Activated CD8-positive, alpha-beta memory T cell treated with anti-CD3 and anti-CD28 coated beads, Interleukin-2, amount 10 ng/mL, durations not matched to agents 7 days and 5 days (primary cell): ENCODE measurements at regions not wholly inside any gene's neighbourhood (a gene's known extent, or its start where the extent isn't known, plus 50 kb on each side); places are given as distances from the start of the nearest gene placed in this dataset.
"Not testable (repeated sequence)": the region's sequence is repeated elsewhere in the genome, so short reads cannot be mapped to it uniquely, and the experiment has no call there.

Experiments used
- ATAC-seq: fragments of 150-1000 bp; cut with Tn5 transposase; one replicate; pipeline ENCODE4 v1.10.0; 2021; ENCODE audit warnings: moderate library complexity
- CTCF ChIA-PET: fragments of 350-600 bp; sonication (Branson Sonifier 250); formaldehyde crosslinking; loops from one replicate; lab custom pipeline; 2021; ENCODE audit warnings: antibody characterized with exemption; lab: Charles Lee
- DNase-seq: peaks from one replicate; pipeline ENCODE4 v3.0.0-alpha.2; 2020
- H3K27ac Mint-ChIP-seq: one replicate; pipeline ENCODE4 v1.8.0; 2021; ENCODE audit warnings: mild to moderate bottlenecking, mixed read lengths
- H3K27me3 Mint-ChIP-seq: one replicate; pipeline ENCODE4 v1.8.0; 2021; ENCODE audit warnings: mixed read lengths
- H3K36me3 Mint-ChIP-seq: one replicate; pipeline ENCODE4 v1.8.0; 2021; ENCODE audit warnings: mild to moderate bottlenecking, mixed read lengths
- H3K4me1 Mint-ChIP-seq: one replicate; pipeline ENCODE4 v1.8.0; 2021; ENCODE audit warnings: mixed read lengths
- H3K4me3 Mint-ChIP-seq: one replicate; pipeline ENCODE4 v1.8.0; 2021; ENCODE audit warnings: mild to moderate bottlenecking, moderate library complexity, mixed read lengths
- H3K9me3 Mint-ChIP-seq: one replicate; pipeline ENCODE4 v1.8.0; 2022; ENCODE audit warnings: low read depth, mixed read lengths

DNA sequence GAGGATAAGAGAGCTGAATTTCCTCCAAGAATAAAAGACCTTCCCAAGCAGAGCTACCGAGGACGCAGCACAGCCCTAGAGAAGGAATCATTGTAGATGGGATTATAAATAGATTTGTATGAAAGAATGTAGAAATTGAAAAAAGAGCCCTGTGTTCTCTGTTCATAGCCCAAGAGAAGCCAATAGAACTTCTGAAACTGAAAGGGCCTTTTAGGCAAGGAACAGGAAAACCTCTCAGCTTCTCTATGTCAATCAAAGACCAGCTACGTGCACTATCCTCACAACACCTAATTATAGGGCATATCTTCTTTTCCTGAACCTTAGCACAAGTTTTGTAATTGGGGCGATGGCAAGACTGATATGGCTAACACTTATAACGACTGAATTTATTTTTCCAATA lies 192.4 kb upstream of the RNPC3 start:
- Mint-ChIP-seq H3K27ac (no peak overlapping the region), H3K9me3 (no peaks in the 10 kb centered on the region), H3K4me1 (no peaks in the 10 kb centered on the region), H3K27me3 (no peaks in the 10 kb centered on the region), H3K36me3 (no peaks in the 10 kb centered on the region), H3K4me3 (no peak overlapping the region)
- DNase-seq, result no peak
- CTCF ChIA-PET, result no interaction called here
- ATAC-seq, result no peak

DNA sequence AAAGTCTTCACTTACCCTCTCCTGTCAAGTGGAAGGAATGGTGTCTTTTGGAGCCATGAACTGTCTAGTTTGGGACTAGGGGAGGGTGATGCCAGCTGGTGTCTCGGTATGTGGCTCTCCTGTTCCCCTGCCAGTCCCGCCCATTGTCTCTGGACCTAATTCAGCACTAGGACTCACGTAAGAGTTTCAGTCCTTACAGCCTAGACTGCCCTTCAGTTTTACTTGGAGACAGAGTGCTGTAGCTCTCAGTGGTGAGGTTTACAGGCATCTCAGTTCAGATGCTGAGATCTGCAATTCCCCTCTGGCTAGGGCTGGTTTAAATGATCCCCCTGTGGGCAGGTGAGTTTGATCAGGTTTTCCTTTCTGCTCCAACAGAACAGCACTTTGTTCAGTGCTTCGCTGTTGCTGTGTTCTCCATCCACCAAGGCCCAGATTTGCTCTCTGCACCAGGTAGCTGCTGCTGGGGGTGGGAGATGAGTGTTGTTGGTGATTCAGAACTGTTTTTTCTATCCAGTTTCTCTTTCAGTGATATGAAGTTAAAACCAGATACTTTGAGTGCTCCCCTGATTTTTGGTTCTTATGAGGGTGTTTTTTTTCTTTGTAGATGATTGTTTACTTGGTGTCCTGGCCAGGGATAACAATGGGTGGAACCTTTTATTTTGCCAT lies 198.3 kb upstream of the RNPC3 start:
- ATAC-seq (no peak), DNase-seq (no peak)
- no peak overlapping the region for H3K4me3 Mint-ChIP-seq
- no peak overlapping the region for H3K27ac Mint-ChIP-seq
- peaks cover 9% of the 10 kb centered on the region for H3K9me3 Mint-ChIP-seq
- no peaks in the 10 kb centered on the region for H3K27me3 Mint-ChIP-seq
- CTCF ChIA-PET, result no interaction called here
- H3K36me3 Mint-ChIP-seq, result no peaks in the 10 kb centered on the region
- no peaks in the 10 kb centered on the region for H3K4me1 Mint-ChIP-seq

DNA sequence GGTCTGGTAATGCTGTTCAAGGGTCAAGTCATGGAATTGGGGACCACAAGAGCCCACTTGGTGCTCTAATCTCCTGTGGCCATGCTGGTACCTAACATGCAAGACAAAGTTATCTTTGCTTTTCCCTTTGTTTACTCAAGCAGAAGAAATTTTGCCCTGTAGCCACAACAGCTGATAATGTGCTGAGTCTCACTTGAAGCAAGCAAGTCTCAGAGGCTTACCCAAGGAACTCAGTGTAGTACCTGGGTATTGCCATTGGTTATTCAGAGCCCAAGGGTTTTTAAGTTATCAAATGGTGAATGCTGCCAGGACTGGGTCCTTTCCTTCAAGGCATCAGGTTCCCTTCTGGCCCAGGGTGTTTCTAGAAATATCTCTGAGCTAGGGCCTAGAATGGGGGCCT lies 198.9 kb upstream of the RNPC3 start:
- H3K36me3 Mint-ChIP-seq, result no peaks in the 10 kb centered on the region
- CTCF ChIA-PET, result no interaction called here
- H3K4me1 Mint-ChIP-seq, result no peaks in the 10 kb centered on the region
- no peak for ATAC-seq
- H3K27ac Mint-ChIP-seq, result no peak overlapping the region
- peaks cover 9% of the 10 kb centered on the region for H3K9me3 Mint-ChIP-seq
- no peak overlapping the region for H3K4me3 Mint-ChIP-seq
- no peaks in the 10 kb centered on the region for H3K27me3 Mint-ChIP-seq
- DNase-seq, result no peak

DNA sequence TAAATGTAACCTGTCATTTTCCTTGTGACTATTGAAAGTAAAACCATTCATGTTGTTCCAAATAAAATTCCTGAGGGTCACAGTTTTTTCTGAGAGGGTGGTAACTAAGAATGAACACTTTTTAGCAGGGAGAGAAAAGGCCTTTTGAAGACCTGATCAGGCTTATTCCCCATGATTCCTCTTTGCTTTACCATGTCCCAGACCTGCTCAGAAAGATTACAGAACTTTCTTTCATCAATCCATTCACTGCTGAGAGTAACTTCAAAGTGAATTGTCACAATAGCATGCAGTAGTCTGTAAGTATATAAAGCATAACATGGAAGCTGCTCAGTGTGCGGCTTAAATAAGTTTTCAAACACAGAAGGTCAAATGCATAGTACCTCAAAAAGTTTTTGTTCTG lies 201.5 kb upstream of the COL11A1 start:
- no peak overlapping the region for H3K4me3 Mint-ChIP-seq
- H3K27ac Mint-ChIP-seq, result no peak overlapping the region
- ATAC-seq (no peak), DNase-seq (no peak)
- no peaks in the 10 kb centered on the region for H3K36me3 Mint-ChIP-seq
- H3K27me3 Mint-ChIP-seq, result no peaks in the 10 kb centered on the region
- no peaks in the 10 kb centered on the region for H3K4me1 Mint-ChIP-seq
- H3K9me3 Mint-ChIP-seq, result peaks cover 4% of the 10 kb centered on the region
- CTCF ChIA-PET, result no interaction called here

DNA sequence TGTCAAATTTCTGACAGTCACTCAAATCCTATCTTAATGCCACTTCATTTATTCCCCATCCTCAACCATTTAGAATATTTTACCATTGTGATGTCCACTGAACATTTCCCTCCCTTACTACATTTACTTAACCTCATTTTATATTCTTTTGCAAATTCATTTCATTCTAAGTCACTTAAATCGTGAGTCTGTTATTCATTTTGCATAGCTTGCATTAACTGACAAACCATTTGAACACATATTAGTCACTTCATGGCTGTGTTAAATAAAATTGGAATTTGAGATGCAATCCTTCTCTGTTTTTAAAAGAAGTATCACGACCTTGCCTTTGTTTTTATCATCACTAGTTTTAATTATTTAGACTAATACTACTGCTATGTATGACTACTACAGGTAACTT lies 199.4 kb upstream of the COL11A1 start:
- H3K4me3 Mint-ChIP-seq, result no peak overlapping the region
- H3K9me3 Mint-ChIP-seq, result peaks cover 4% of the 10 kb centered on the region
- H3K36me3 Mint-ChIP-seq, result no peaks in the 10 kb centered on the region
- ATAC-seq (no peak), DNase-seq (no peak)
- CTCF ChIA-PET, result no interaction called here
- H3K4me1 Mint-ChIP-seq, result no peaks in the 10 kb centered on the region
- H3K27me3 Mint-ChIP-seq, result no peaks in the 10 kb centered on the region
- H3K27ac Mint-ChIP-seq, result no peak overlapping the region

DNA sequence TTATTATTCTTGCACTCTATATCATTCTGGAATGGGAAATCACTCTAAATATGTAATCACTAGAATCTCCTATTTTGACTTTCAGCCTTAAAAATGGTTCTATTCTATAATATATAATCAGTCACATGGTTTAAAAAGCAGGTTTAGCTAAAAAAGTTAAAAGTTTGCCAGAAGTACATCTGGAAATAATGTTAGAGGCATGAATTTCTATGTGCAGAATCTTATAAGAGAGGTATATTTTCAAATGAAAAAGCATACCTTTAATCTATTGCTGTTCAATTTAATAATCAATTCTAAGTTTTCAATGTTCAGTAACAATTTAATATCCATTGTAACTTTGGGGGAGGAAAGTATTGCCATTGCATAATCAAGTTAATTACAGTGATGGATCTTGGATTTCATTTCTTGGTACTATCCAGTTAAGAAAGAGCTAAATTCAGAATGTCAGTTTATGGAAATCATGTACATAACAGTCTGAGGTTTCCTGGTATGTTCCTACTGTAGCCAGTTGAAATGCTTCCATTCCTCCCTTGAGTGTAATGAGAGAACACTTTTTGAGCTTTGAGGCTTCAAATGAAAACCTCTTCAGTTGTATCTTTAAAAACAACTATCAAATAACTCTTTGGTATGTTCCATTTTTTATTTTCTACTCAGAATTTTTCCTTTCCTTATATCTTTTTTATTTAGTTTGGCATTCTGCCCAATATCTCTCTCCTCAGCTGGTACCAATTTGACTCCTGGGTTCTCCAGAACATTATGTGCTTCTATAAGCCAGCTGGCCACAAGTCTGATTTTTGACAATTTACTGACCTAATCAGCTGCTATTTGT lies 175.7 kb upstream of the COL11A1 start:
- H3K4me1 Mint-ChIP-seq, result no peaks in the 10 kb centered on the region
- H3K9me3 Mint-ChIP-seq, result no peaks in the 10 kb centered on the region
- DNase-seq (no peak), ATAC-seq (no peak)
- H3K27ac Mint-ChIP-seq, result no peak overlapping the region
- CTCF ChIA-PET, result no interaction called here
- no peaks in the 10 kb centered on the region for H3K36me3 Mint-ChIP-seq
- H3K4me3 Mint-ChIP-seq, result no peak overlapping the region
- no peaks in the 10 kb centered on the region for H3K27me3 Mint-ChIP-seq

DNA sequence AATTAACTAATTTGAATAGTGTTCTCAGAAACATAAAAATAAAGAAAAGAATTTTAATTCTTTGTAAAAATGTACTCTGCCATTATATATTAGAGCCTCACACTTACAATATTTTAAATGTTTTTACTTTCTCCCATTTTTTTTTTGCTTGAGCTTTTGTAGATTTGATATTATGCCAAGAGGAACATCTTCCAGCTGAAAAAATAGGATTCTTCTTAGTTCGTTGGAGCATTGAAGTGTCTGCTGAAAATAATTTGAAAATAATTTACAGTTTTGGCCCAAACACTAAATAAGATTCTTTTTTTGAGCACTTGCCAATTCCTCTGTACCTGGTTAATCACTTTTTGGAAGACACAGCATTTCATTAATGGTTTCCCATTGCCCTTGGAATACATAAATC lies 175.0 kb upstream of the COL11A1 start:
- Mint-ChIP-seq H3K27me3 (no peaks in the 10 kb centered on the region), H3K36me3 (no peaks in the 10 kb centered on the region), H3K4me3 (no peak overlapping the region), H3K4me1 (no peaks in the 10 kb centered on the region), H3K9me3 (no peaks in the 10 kb centered on the region), H3K27ac (no peak overlapping the region)
- ATAC-seq (no peak), DNase-seq (no peak)
- CTCF ChIA-PET, result no interaction called here

- H3K27ac Mint-ChIP-seq, result no peak overlapping the region
- CTCF ChIA-PET, result no interaction called here
- no peaks in the 10 kb centered on the region for H3K36me3 Mint-ChIP-seq
Observed at GRCh38 chr1:103275725-103276124, 167.4 kb upstream of the COL11A1 start.

GRCh38 chr1:103274886-103275285 lies 166.6 kb upstream of the COL11A1 start:
- no peaks in the 10 kb centered on the region for H3K36me3 Mint-ChIP-seq
- H3K4me1 Mint-ChIP-seq, result no peaks in the 10 kb centered on the region
- H3K4me3 Mint-ChIP-seq, result no peak overlapping the region

More at GRCh38 chr1:103275725-103276124, 167.4 kb upstream of the COL11A1 start:
- ATAC-seq, result no peak
- Mint-ChIP-seq H3K4me3 (no peak overlapping the region), H3K9me3 (no peaks in the 10 kb centered on the region), H3K4me1 (no peaks in the 10 kb centered on the region), H3K27me3 (no peaks in the 10 kb centered on the region)
- DNase-seq, result no peak

GRCh38 chr1:103273106-103273505 lies 164.8 kb upstream of the COL11A1 start:
- Mint-ChIP-seq H3K27me3 (no peaks in the 10 kb centered on the region), H3K4me3 (no peak overlapping the region), H3K27ac (no peak overlapping the region), H3K9me3 (no peaks in the 10 kb centered on the region), H3K4me1 (no peaks in the 10 kb centered on the region), H3K36me3 (no peaks in the 10 kb centered on the region)
- no peak for DNase-seq
- ATAC-seq, result no peak
- CTCF ChIA-PET, result no interaction called here

More at GRCh38 chr1:103274886-103275285, 166.6 kb upstream of the COL11A1 start:
- no peak for ATAC-seq
- no peaks in the 10 kb centered on the region for H3K27me3 Mint-ChIP-seq
- no peak overlapping the region for H3K27ac Mint-ChIP-seq
- CTCF ChIA-PET, result no interaction called here
- no peaks in the 10 kb centered on the region for H3K9me3 Mint-ChIP-seq
- DNase-seq, result no peak

DNA sequence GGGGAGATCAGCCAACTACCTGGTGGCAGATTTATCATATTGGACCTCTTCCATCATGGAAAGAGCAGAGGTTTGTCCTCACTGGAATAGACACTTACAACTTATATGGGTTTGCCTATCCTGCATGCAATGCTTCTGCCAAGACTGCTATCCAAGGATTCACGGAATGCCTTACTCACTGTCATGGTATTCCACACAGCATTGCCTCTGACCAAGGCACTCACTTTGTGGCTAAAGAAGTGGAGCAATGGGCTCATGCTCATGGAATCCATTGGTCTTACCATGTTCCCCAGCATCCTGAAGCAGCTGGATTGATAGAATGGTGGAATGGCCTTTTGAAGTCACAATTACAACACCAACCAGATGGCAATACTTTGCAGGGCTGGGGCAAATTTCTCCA lies 163.1 kb upstream of the COL11A1 start:
- H3K9me3 Mint-ChIP-seq, H3K27me3 Mint-ChIP-seq, CTCF ChIA-PET, H3K27ac Mint-ChIP-seq, H3K4me3 Mint-ChIP-seq, DNase-seq, ATAC-seq, H3K4me1 Mint-ChIP-seq, H3K36me3 Mint-ChIP-seq: not testable (repeated sequence)

GRCh38 chr1:103267893-103268292 lies 159.6 kb upstream of the COL11A1 start:
- no peak overlapping the region for H3K4me3 Mint-ChIP-seq
- DNase-seq (no peak), ATAC-seq (no peak)
- no peaks in the 10 kb centered on the region for H3K36me3 Mint-ChIP-seq
- H3K9me3 Mint-ChIP-seq, result no peaks in the 10 kb centered on the region
- H3K27me3 Mint-ChIP-seq, result no peaks in the 10 kb centered on the region
- H3K27ac Mint-ChIP-seq, result no peak overlapping the region
- no peaks in the 10 kb centered on the region for H3K4me1 Mint-ChIP-seq
- CTCF ChIA-PET, result no interaction called here

- no peaks in the 10 kb centered on the region for H3K4me1 Mint-ChIP-seq
- no peaks in the 10 kb centered on the region for H3K9me3 Mint-ChIP-seq
Observed at GRCh38 chr1:103267266-103267665, 158.9 kb upstream of the COL11A1 start.

DNA sequence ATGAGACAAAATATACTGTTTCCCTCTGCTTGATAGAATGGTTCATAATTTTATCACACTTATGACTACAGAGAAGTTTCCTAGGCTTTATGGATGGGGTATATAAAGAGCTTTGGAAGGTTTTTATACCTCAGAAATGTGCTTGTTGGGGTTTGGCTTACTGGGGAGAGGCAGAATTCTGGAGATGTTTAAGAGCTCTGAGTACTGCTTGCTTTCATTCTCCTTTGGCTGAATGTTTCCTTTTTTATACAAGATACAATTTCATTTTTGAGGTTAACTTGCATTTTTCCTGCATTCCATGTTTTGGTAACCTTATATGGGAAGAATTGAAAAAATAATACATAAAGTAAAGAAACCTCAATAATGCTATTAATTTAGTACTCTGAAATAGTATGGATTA lies 157.7 kb upstream of the COL11A1 start:
- Mint-ChIP-seq H3K36me3 (no peaks in the 10 kb centered on the region), H3K4me1 (no peaks in the 10 kb centered on the region), H3K27me3 (no peaks in the 10 kb centered on the region), H3K27ac (no peak overlapping the region), H3K9me3 (no peaks in the 10 kb centered on the region), H3K4me3 (no peak overlapping the region)
- ATAC-seq, result no peak
- CTCF ChIA-PET, result no interaction called here
- no peak for DNase-seq

More at GRCh38 chr1:103267266-103267665, 158.9 kb upstream of the COL11A1 start:
- CTCF ChIA-PET, result no interaction called here
- no peak for ATAC-seq
- Mint-ChIP-seq H3K36me3 (no peaks in the 10 kb centered on the region), H3K27ac (no peak overlapping the region), H3K27me3 (no peaks in the 10 kb centered on the region), H3K4me3 (no peak overlapping the region)
- DNase-seq, result no peak
